Common myeloid progenitor, CD34-positive (primary cell): ENCODE measurements at regions not wholly inside any gene's neighbourhood (a gene's known extent, or its start where the extent isn't known, plus 50 kb on each side); places are given as distances from the start of the nearest gene placed in this dataset.

ENCODE experiments used
- CTCF ChIA-PET: fragments of 350-600 bp; sonication (Branson Sonifier 250); formaldehyde crosslinking; loops from one replicate; lab custom pipeline; 2021; ENCODE audit warnings: antibody characterized with exemption; lab: Charles Lee
- POLR2A ChIA-PET: fragments of 350-600 bp; sonication (Branson Sonifier 250); formaldehyde crosslinking; loops from one replicate; lab custom pipeline; 2021; ENCODE audit warnings: antibody characterized with exemption; lab: Charles Lee
- DNase-seq, 3 donors: peaks; one replicate each; pipeline versions ENCODE4 v3.0.0 to v3.0.0-alpha.2; 2013
- H3K27ac ChIP-seq, 2 experiments: 1 replicate in 1 of 2; 2 replicates in 1 of 2; pipeline ENCODE4 v1.7.0; 2013; ENCODE audit warnings: inconsistent platforms in 2 of 2, low read length in 2 of 2, mild to moderate bottlenecking in 2 of 2, low read depth in 1 of 2, moderate library complexity in 1 of 2; ENCODE audit not compliant: severe bottlenecking in 2 of 2, insufficient read depth in 1 of 2, poor library complexity in 1 of 2
- H3K27me3 ChIP-seq, 5 experiments: replicated peaks in 2 of 5; 1 replicate in 3 of 5; 2 replicates in 2 of 5; pipeline versions ENCODE4 v1.6.1 to v1.7.0; 2013; ENCODE audit warnings: low read length in 4 of 5, mild to moderate bottlenecking in 2 of 5, moderate library complexity in 2 of 5, inconsistent platforms in 1 of 5; ENCODE audit not compliant: insufficient read depth in 5 of 5, control insufficient read depth in 4 of 5
- H3K36me3 ChIP-seq, 4 experiments: 1 replicate in 2 of 4; 2 replicates in 2 of 4; pipeline versions ENCODE4 v1.6.1 to v1.7.0; 2013; ENCODE audit warnings: low read length in 3 of 4, control low read depth in 1 of 4, mild to moderate bottlenecking in 1 of 4; ENCODE audit not compliant: control insufficient read depth in 4 of 4, insufficient read depth in 4 of 4
- H3K4me1 ChIP-seq, 4 experiments: 1 replicate in 3 of 4; 2 replicates in 1 of 4; pipeline versions ENCODE4 v1.6.1 to v1.7.1; 2013; ENCODE audit warnings: low read length in 3 of 4, mild to moderate bottlenecking in 3 of 4, control low read depth in 1 of 4, inconsistent platforms in 1 of 4, moderate library complexity in 1 of 4; ENCODE audit not compliant: control insufficient read depth in 4 of 4, insufficient read depth in 4 of 4; ENCODE audit errors: control extremely low read depth in 1 of 4
- H3K4me3 ChIP-seq, 7 experiments: 1 replicate in 4 of 7; 2 replicates in 3 of 7; pipeline versions ENCODE4 v1.5.1 to v1.7.0; 2013; ENCODE audit warnings: mild to moderate bottlenecking in 7 of 7, low read length in 6 of 7, moderate library complexity in 6 of 7, inconsistent platforms in 2 of 7, low read depth in 2 of 7, control low read depth in 1 of 7; ENCODE audit not compliant: insufficient read depth in 4 of 7, control insufficient read depth in 1 of 7; ENCODE audit errors: extremely low read depth in 1 of 7
- H3K9me3 ChIP-seq, 5 experiments: 1 replicate in 4 of 5; 2 replicates in 1 of 5; pipeline versions ENCODE4 v1.6.1 to v1.7.1; 2013; ENCODE audit warnings: low read length in 4 of 5, mild to moderate bottlenecking in 2 of 5, inconsistent platforms in 1 of 5, low read depth in 1 of 5, moderate library complexity in 1 of 5; ENCODE audit not compliant: control insufficient read depth in 4 of 5, insufficient read depth in 2 of 5; ENCODE audit errors: control extremely low read depth in 1 of 5
- WGBS: methylation state at CpG from one replicate; pipeline ENCODE4 v1.1.5; 2013; ENCODE audit not compliant: insufficient coverage; 5-methylcytosine and 5-hydroxymethylcytosine counted together

DNA sequence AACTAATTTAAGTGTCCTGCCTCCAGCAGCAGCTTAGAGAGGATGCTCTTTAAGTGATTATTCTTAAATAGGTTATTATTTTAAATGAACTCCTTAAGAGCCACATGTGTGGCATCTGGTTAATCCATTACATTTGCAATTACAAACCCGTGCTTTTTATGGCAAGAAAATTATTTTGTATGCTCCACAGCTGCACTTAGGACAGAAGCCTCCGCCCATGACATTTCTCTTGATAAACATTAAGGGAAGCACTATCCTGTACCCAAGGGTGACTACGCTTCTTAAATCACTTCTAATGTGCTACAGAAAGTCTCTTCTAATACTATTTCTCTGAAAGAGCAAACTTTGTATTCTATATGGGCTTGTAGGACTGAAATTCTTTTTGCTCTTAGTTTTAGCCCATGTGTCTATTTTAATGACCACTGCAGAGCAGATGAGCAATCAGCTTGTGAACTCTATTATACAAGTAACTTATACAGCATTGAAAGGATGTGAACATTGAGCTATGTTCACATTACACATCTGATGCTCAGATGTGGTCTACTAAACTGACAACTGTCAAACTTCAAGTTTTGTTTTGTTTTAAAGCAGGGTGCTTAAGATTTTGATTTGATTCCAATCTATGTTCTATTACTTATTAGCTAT is 223.4 kb downstream of the COX7C start:
- ChIA-PET CTCF (no interaction called here), POLR2A (no interaction called here)
- Histone ChIP-seq H3K36me3 (no peaks in the 10 kb centered on the region), H3K27ac (no peak overlapping the region), H3K4me1 (no peaks in the 10 kb centered on the region), H3K9me3 (no peaks in the 10 kb centered on the region), H3K27me3 (peaks cover 0 to 3% (median 0%) of the 10 kb centered on the region in 5 experiments), H3K4me3 (no peak overlapping the region)
- WGBS: 100% methylated on average over 1 of the region's 3 CpGs
- no peak for DNase-seq

DNA sequence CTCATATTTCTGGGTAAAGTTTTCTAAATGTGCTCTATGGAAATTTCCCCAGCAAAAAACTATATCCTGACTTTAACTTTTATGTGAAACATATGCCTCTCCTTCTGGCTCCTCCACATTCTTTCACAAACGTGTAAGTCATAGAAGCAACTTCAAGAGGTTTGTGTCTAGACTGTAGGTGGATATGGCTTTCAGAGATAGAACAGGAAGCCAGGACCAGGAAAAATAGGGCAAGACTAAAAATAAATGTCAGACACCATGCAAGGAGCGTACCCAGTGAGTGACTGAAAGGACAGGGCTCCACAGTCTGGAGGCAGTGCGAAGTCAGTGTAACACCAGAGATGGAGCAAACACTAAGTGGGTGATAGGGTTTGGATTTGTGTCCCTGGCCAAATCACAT is 240.7 kb downstream of the COX7C start:
- DNase-seq: no peak
- H3K4me3 ChIP-seq: no peak overlapping the region
- H3K4me1 ChIP-seq: no peaks in the 10 kb centered on the region
- H3K9me3 ChIP-seq: peaks cover 0 to under 1% (median 0%) of the 10 kb centered on the region in 5 experiments
- H3K27ac ChIP-seq: no peak overlapping the region
- 100% methylated on average over 2 of the region's 3 CpGs for WGBS
- ChIA-PET CTCF (no interaction called here), POLR2A (no interaction called here)
- H3K36me3 ChIP-seq: no peaks in the 10 kb centered on the region
- no peaks in the 10 kb centered on the region for H3K27me3 ChIP-seq

DNA sequence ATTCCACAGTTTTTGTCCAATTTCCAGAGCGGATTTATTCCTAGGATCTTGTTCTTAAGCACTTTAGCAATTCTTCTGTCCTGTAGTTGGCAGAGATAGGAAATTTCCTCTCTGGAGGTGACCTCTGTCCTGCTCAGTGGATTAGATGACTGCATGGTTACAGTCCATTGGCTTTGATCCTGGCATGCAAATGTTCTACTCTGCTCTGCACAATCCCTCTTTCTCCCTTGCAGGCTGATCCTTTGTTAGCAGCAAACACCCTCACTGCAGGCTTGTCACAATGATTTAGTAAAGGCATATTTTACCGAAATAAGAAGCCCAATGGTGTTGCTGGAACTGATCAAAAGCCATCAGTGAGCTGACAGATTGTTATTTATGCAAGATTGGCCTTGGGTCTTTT is 243.8 kb downstream of the COX7C start:
- H3K36me3 ChIP-seq: no peaks in the 10 kb centered on the region
- ChIA-PET POLR2A (no interaction called here), CTCF (no interaction called here)
- no CpG with 5 or more reads among the region's 2 CpGs for WGBS
- H3K4me1 ChIP-seq: no peaks in the 10 kb centered on the region
- no peak overlapping the region for H3K27ac ChIP-seq
- no peak overlapping the region for H3K4me3 ChIP-seq
- no peaks in the 10 kb centered on the region for H3K9me3 ChIP-seq
- no peak for DNase-seq
- no peaks in the 10 kb centered on the region for H3K27me3 ChIP-seq

DNA sequence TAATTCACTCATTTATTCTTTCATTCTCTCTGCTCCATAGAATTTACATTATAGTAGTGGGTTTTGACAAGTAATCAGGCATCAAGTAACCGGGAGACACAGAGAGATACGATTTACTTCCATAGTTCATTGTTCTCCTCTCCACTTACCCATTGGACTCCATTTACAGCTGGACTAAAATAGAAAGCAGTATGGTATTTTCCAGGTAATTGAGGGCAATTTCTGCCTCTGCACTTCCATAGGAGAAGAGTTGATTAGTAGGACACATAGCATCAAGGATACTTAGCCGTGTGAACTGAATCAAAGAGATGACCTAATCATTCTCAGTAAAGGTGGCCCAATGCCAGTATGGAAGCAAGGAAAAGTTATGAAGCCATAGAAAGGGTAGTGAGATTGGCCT is 244.4 kb downstream of the COX7C start:
- ChIA-PET CTCF (no interaction called here), POLR2A (no interaction called here)
- Histone ChIP-seq H3K9me3 (no peaks in the 10 kb centered on the region), H3K4me3 (no peak overlapping the region), H3K27ac (no peak overlapping the region), H3K4me1 (no peaks in the 10 kb centered on the region), H3K36me3 (no peaks in the 10 kb centered on the region), H3K27me3 (no peaks in the 10 kb centered on the region)
- WGBS: 100% methylated on average over 1 of the region's 3 CpGs
- no peak for DNase-seq

GRCh38 chr5:86864051-86864450 is 246.3 kb downstream of the COX7C start:
- DNase-seq: no peak
- peaks cover 0 to 3% (median 0%) of the 10 kb centered on the region in 5 experiments for H3K27me3 ChIP-seq
- ChIA-PET CTCF (no interaction called here), POLR2A (no interaction called here)
- H3K4me1 ChIP-seq: no peaks in the 10 kb centered on the region
- WGBS: 95% methylated on average over 4 of the region's 4 CpGs
- no peak overlapping the region for H3K27ac ChIP-seq
- H3K4me3 ChIP-seq: no peak overlapping the region
- H3K9me3 ChIP-seq: no peaks in the 10 kb centered on the region
- H3K36me3 ChIP-seq: no peaks in the 10 kb centered on the region

GRCh38 chr5:86865256-86865785 is 247.6 kb downstream of the COX7C start:
- Histone ChIP-seq H3K4me3 (no peak overlapping the region), H3K9me3 (no peaks in the 10 kb centered on the region), H3K36me3 (no peaks in the 10 kb centered on the region), H3K27ac (no peak overlapping the region), H3K4me1 (no peaks in the 10 kb centered on the region), H3K27me3 (peaks cover 0 to 3% (median 0%) of the 10 kb centered on the region in 5 experiments)
- WGBS: 100% methylated on average over 1 of the region's 2 CpGs
- no peak for DNase-seq
- CTCF ChIA-PET: no interaction called here
- POLR2A ChIA-PET: no interaction called here

- H3K4me1 ChIP-seq: no peaks in the 10 kb centered on the region
- H3K4me3 ChIP-seq: no peak overlapping the region
- ChIA-PET POLR2A (no interaction called here), CTCF (no interaction called here)
- DNase-seq: no peak
- no peaks in the 10 kb centered on the region for H3K9me3 ChIP-seq
- no peaks in the 10 kb centered on the region for H3K36me3 ChIP-seq
- no peak overlapping the region for H3K27ac ChIP-seq
- H3K27me3 ChIP-seq: peaks cover 0 to 3% (median 0%) of the 10 kb centered on the region in 5 experiments
- WGBS: 88% methylated on average over 1 of the region's 1 CpG
Measured at GRCh38 chr5:86866036-86866435, 248.3 kb downstream of the COX7C start.
